ENCODE measurements at regions not wholly inside any gene's neighbourhood (a gene's known extent, or its start where the extent isn't known, plus 50 kb on each side); places are given as distances from the start of the nearest gene placed in this dataset.

GRCh38 chr3:95588473-95588872 is 1225.9 kb upstream of the EPHA6 start:
- CTCF ChIA-PET = no interaction called here
- TF ChIP-seq ZNF384 (IDR thresholded peaks at IDR 0.05) (no peak), SUZ12 (IDR thresholded peaks at IDR 0.05) (no peak), BHLHE40 (IDR thresholded peaks at IDR 0.05; ENCODE audit: borderline replicate concordance) (no peak), ELF4 (IDR thresholded peaks at IDR 0.05) (no peak), TARDBP (IDR thresholded peaks at IDR 0.05) (no peak)
- no peak for DNase-seq (ENCODE audit: extremely low spot score)
- POLR2A ChIA-PET = no interaction called here

- ChIA-PET CTCF (no interaction called here), POLR2A (no interaction called here)
- TF ChIP-seq SP1 (IDR thresholded peaks at IDR 0.05) (no peak), PKNOX1 (IDR thresholded peaks at IDR 0.05) (no peak), FOXA1 (IDR thresholded peaks at IDR 0.05) (no peak), FOXK2 (IDR thresholded peaks at IDR 0.05) (no peak), CTBP1 (IDR thresholded peaks at IDR 0.05; ENCODE audit: borderline replicate concordance) (no peak), FOXM1 (IDR thresholded peaks at IDR 0.05; ENCODE audit: borderline replicate concordance) (no peak), ARNT (IDR thresholded peaks at IDR 0.05) (no peak), LEF1 (IDR thresholded peaks at IDR 0.05; ENCODE audit: borderline replicate concordance) (no peak), ZNF384 (IDR thresholded peaks at IDR 0.05) (no peak), TARDBP (IDR thresholded peaks at IDR 0.05) (no peak), ELF4 (IDR thresholded peaks at IDR 0.05) (no peak), HDGF (IDR thresholded peaks at IDR 0.05; ENCODE audit: borderline replicate concordance) (no peak), NFRKB (IDR thresholded peaks at IDR 0.05) (no peak), L3MBTL2 (conservative IDR thresholded peaks at IDR 0.05) (no peak), SUZ12 (IDR thresholded peaks at IDR 0.05) (no peak), BHLHE40 (IDR thresholded peaks at IDR 0.05; ENCODE audit: borderline replicate concordance) (no peak)
- DNase-seq (ENCODE audit: extremely low spot score) = no peak
Measured at GRCh38 chr3:95595416-95596075, 1218.8 kb upstream of the EPHA6 start.

GRCh38 chr3:95607926-95608325 is 1206.5 kb upstream of the EPHA6 start:
- DNase-seq (ENCODE audit: extremely low spot score) = no peak
- CTCF ChIA-PET = no interaction called here
- POLR2A ChIA-PET = no interaction called here

GRCh38 chr3:95609411-95609810 is 1205.0 kb upstream of the EPHA6 start:
- TF ChIP-seq FOXA1 (IDR thresholded peaks at IDR 0.05) = no peak
- TF ChIP-seq ELF4 (IDR thresholded peaks at IDR 0.05) = no peak
- TF ChIP-seq SUZ12 (IDR thresholded peaks at IDR 0.05) = no peak
- TF ChIP-seq TARDBP (IDR thresholded peaks at IDR 0.05) = no peak
- no peak for TF ChIP-seq PKNOX1 (IDR thresholded peaks at IDR 0.05)
- no peak for TF ChIP-seq CTBP1 (IDR thresholded peaks at IDR 0.05; ENCODE audit: borderline replicate concordance)
- TF ChIP-seq ARNT (IDR thresholded peaks at IDR 0.05) = no peak
- TF ChIP-seq L3MBTL2 (conservative IDR thresholded peaks at IDR 0.05) = no peak
- TF ChIP-seq FOXM1 (IDR thresholded peaks at IDR 0.05; ENCODE audit: borderline replicate concordance) = no peak
- POLR2A ChIA-PET = no interaction called here
- CTCF ChIA-PET = no interaction called here
- no peak for DNase-seq (ENCODE audit: extremely low spot score)

More at GRCh38 chr3:95607926-95608325, 1206.5 kb upstream of the EPHA6 start:
- TF ChIP-seq FOXM1 (IDR thresholded peaks at IDR 0.05; ENCODE audit: borderline replicate concordance) = no peak
- no peak for TF ChIP-seq ELF4 (IDR thresholded peaks at IDR 0.05)
- TF ChIP-seq TARDBP (IDR thresholded peaks at IDR 0.05) = no peak
- no peak for TF ChIP-seq ARNT (IDR thresholded peaks at IDR 0.05)

GRCh38 chr3:95612611-95613010 is 1201.8 kb upstream of the EPHA6 start:
- DNase-seq (ENCODE audit: extremely low spot score) = no peak
- ChIA-PET CTCF (no interaction called here), POLR2A (no interaction called here)
- TF ChIP-seq BHLHE40 (IDR thresholded peaks at IDR 0.05; ENCODE audit: borderline replicate concordance) = no peak
- TF ChIP-seq ZNF384 (IDR thresholded peaks at IDR 0.05) = no peak
- TF ChIP-seq FOXA1 (IDR thresholded peaks at IDR 0.05) = no peak
- no peak for TF ChIP-seq SP1 (IDR thresholded peaks at IDR 0.05)
- no peak for TF ChIP-seq CTBP1 (IDR thresholded peaks at IDR 0.05; ENCODE audit: borderline replicate concordance)
- TF ChIP-seq NFRKB (IDR thresholded peaks at IDR 0.05) = no peak
- TF ChIP-seq SUZ12 (IDR thresholded peaks at IDR 0.05) = no peak
- TF ChIP-seq TARDBP (IDR thresholded peaks at IDR 0.05) = no peak
- no peak for TF ChIP-seq PKNOX1 (IDR thresholded peaks at IDR 0.05)
- no peak for TF ChIP-seq ELF4 (IDR thresholded peaks at IDR 0.05)
- no peak for TF ChIP-seq L3MBTL2 (conservative IDR thresholded peaks at IDR 0.05)
- no peak for TF ChIP-seq LEF1 (IDR thresholded peaks at IDR 0.05; ENCODE audit: borderline replicate concordance)
- no peak for TF ChIP-seq FOXK2 (IDR thresholded peaks at IDR 0.05)
- no peak for TF ChIP-seq HDGF (IDR thresholded peaks at IDR 0.05; ENCODE audit: borderline replicate concordance)

- no peak for DNase-seq (ENCODE audit: extremely low spot score)
Measured at GRCh38 chr3:95613993-95614392, 1200.4 kb upstream of the EPHA6 start.

More at GRCh38 chr3:95613993-95614392, 1200.4 kb upstream of the EPHA6 start:
- ChIA-PET CTCF (no interaction called here), POLR2A (no interaction called here)
- peak; percentile 83 for TF ChIP-seq PKNOX1 (IDR thresholded peaks at IDR 0.05)
- TF ChIP-seq FOXA1 (IDR thresholded peaks at IDR 0.05) = no peak
- 0 out of 2 replicates have a peak, but pooled peaks have one; percentile 24 for TF ChIP-seq CTBP1 (IDR thresholded peaks at IDR 0.05; ENCODE audit: borderline replicate concordance)
- 0 out of 2 replicates have a peak, but pooled peaks have one; percentile 47 for TF ChIP-seq LEF1 (IDR thresholded peaks at IDR 0.05; ENCODE audit: borderline replicate concordance)
- peak; percentile 43; the same call in 1 of the 2 replicates for TF ChIP-seq ARNT (IDR thresholded peaks at IDR 0.05)
- TF ChIP-seq NFRKB (IDR thresholded peaks at IDR 0.05) = no peak
